ENCODE measurements at regions not wholly inside any gene's neighbourhood (a gene's known extent, or its start where the extent isn't known, plus 50 kb on each side); places are given as distances from the start of the nearest gene placed in this dataset.

DNA sequence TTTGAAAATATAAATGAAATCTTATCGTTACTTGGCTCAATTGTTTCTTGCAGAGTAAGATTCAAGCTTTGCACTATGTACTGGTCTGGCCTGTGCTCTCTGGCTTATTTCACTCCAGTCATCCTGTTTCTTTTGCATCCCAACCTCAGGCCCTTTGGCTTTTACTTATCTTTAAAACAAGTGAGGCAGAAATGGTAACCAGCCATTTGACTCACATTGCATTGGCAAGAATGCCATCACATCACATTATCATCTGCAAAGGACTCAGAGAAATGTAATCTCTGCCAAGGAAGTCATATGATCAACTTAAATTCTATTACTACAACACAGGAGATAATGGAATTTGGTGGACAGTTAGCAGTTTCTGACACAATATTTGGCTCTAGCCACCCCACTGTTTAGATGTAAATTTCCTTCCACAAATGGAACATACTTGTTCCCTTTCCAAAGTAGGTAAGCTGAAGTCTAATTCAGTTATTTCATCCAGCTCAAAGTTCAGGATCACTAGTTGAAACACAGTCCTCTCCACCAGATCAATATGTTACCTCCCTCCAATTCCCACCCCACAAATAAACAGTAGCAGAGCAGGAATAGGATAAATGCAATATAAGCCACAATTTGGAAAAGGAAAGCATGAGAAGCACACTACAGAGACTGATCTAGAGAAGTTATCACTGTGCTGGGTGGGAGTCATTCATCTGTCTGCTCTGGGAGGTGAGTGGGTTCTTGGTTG, 65.0 kb upstream of the DSC1 start:
- no peak overlapping the region for H3K4me3 ChIP-seq (ENCODE audit: low read depth, low read length)
- TF ChIP-seq, protein P1, sequence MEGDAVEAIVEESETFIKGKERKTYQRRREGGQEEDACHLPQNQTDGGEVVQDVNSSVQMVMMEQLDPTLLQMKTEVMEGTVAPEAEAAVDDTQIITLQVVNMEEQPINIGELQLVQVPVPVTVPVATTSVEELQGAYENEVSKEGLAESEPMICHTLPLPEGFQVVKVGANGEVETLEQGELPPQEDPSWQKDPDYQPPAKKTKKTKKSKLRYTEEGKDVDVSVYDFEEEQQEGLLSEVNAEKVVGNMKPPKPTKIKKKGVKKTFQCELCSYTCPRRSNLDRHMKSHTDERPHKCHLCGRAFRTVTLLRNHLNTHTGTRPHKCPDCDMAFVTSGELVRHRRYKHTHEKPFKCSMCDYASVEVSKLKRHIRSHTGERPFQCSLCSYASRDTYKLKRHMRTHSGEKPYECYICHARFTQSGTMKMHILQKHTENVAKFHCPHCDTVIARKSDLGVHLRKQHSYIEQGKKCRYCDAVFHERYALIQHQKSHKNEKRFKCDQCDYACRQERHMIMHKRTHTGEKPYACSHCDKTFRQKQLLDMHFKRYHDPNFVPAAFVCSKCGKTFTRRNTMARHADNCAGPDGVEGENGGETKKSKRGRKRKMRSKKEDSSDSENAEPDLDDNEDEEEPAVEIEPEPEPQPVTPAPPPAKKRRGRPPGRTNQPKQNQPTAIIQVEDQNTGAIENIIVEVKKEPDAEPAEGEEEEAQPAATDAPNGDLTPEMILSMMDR (IDR thresholded peaks at IDR 0.05; ENCODE audit: borderline replicate concordance, insufficient read depth, low read depth, low read length): no peak

DNA sequence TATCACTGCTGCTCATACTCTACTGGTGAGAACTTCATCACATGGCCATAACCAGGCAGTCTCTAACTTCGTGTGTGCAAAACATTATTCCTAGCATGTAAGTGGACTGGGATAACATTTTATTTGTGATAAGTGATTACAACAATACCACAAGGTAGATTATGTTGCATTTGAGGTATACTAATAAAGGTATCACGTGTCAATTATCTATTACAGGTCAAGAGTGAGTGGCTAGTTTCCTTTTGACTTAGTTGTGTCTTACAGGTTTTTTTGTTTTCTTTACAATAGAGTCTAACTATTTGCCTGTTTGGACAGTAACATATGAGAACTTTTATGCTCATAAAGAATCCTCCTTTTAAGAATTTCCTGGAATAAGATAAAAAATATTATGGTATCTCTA, 67.2 kb upstream of the DSC1 start:
- TF ChIP-seq, protein P1 (IDR thresholded peaks at IDR 0.05; ENCODE audit: borderline replicate concordance, insufficient read depth, low read depth, low read length): no peak
- no peak overlapping the region for H3K4me3 ChIP-seq (ENCODE audit: low read depth, low read length)

- TF ChIP-seq, protein P1 (IDR thresholded peaks at IDR 0.05; ENCODE audit: borderline replicate concordance, insufficient read depth, low read depth, low read length): no peak
- H3K4me3 ChIP-seq (ENCODE audit: low read depth, low read length): no peak overlapping the region
These were observed 67.8 kb upstream of the DSC1 start for GRCh38 chr18:31230495-31230894.

DNA sequence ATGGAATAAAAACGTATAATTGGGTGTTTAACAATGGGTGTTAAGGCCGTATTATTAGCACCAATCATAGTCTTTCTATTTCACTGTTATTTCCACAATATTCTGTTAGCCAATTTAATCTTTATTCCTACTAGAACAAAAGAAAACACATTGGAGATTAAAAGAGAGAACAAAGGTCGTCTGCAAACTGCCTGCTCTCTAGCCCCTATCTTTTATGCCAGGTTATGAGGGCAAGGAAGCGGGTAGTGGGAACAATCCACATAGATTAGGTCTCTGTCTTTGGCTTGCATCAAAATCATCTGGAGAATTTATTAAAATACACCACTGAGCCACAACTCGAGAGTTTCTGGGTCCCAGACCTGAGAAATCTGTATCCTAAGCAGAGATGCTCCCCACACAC, 69.4 kb upstream of the DSC1 start:
- TF ChIP-seq, protein P1 (IDR thresholded peaks at IDR 0.05; ENCODE audit: borderline replicate concordance, insufficient read depth, low read depth, low read length): no peak
- no peak overlapping the region for H3K4me3 ChIP-seq (ENCODE audit: low read depth, low read length)

- H3K4me3 ChIP-seq (ENCODE audit: low read depth, low read length): no peak overlapping the region
- TF ChIP-seq, protein P1 (IDR thresholded peaks at IDR 0.05; ENCODE audit: borderline replicate concordance, insufficient read depth, low read depth, low read length): no peak
These were observed 70.2 kb upstream of the DSC1 start for GRCh38 chr18:31232775-31233424.

DNA sequence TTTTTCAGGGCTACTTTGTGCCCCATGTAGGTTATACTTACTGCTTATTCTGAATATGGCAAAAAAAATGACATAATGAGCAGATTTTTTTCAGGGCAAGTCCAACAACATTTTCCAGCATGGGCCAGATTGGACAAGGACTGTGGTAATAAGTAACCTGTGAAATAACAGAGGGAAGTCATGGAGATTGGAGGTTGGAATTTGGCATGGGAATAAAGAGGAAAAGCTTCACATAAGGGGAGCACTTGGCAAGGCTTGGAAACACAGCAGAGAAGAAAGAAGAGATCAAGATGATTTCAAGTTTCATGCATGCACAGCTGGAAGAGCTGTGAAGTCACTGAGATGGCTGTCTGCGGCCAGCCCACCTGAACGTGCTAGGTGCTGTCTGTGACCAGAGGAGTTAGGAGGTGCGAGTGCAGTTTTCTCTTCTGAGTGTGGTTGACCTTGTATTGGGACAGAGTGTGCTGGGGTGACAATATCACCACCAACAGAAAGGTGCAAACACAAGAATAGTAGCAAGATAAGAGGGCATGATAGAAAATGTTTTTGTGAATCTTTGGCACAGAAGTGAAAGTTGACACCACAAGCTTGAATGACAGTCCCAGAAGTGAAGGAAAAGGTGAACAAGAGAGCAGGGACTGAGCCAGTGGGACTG, 71.1 kb upstream of the DSC1 start:
- H3K4me3 ChIP-seq (ENCODE audit: low read depth, low read length): no peak overlapping the region
- TF ChIP-seq, protein P1 (IDR thresholded peaks at IDR 0.05; ENCODE audit: borderline replicate concordance, insufficient read depth, low read depth, low read length): no peak

Measured in GM12875 (cell line).